HG03175 (cell line): ENCODE measurements at regions not wholly inside any gene's neighbourhood (a gene's known extent, or its start where the extent isn't known, plus 50 kb on each side); places are given as distances from the start of the nearest gene placed in this dataset.
"Not testable (repeated sequence)": the region's sequence is repeated elsewhere in the genome, so short reads cannot be mapped to it uniquely, and the experiment has no call there.

Experiments used
- ATAC-seq: cut with Tn5 transposase; IDR thresholded peaks from one replicate; pipeline ENCODE4 v1.9.1; 2021; ENCODE audit warnings: mild to moderate bottlenecking, moderate library complexity; ENCODE audit not compliant: unreplicated experiment

- no peak for ATAC-seq
These were observed 108.9 kb upstream of the KLF13 start for GRCh38 chr15:31217566-31218270.

DNA sequence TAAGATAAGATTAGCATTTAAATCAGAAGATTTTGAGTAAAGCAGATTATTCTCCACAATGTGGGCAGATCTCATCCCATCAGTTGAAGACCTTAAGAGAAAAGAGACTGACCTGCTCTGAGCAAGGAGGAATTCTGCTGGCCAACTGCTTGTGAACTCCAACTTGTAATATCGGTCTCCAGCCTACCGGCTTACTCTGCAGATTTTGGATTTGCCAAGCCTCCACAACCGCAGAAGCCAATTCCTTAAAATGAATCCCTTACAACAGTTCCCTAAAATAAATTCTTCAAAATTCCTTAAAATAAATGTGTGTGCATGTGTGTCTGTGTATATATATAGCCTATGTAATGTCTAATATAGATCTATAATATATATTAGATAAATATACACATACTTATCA is 107.4 kb upstream of the KLF13 start:
- ATAC-seq = no peak

DNA sequence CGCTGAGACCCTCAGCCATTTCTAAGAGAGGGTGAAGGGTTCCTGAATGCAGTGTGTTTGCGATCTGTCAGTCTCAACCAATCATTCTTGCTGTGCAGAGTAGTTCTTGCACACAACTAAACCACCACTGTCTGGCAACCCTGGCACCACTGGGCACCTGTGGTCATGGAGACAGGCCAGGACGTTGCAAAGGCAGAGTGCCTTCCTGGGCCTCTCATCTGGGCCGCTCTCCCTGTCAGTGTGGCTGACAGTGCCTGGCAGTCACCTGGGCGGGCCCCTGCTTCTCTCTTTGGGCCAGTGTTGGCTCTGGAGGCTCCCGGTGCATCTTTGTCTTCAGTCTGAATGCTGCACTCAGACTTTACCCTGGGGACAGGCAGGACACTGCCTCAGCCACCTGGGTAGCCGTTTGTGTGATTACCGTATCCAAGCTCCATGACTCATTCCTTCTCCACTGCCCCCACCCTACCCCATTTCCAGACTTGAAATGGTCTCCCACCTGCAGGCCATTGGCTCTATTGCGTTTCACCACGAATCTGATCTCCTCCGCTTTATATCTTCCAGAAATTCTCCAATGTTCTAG is 104.6 kb upstream of the KLF13 start:
- ATAC-seq = no peak

DNA sequence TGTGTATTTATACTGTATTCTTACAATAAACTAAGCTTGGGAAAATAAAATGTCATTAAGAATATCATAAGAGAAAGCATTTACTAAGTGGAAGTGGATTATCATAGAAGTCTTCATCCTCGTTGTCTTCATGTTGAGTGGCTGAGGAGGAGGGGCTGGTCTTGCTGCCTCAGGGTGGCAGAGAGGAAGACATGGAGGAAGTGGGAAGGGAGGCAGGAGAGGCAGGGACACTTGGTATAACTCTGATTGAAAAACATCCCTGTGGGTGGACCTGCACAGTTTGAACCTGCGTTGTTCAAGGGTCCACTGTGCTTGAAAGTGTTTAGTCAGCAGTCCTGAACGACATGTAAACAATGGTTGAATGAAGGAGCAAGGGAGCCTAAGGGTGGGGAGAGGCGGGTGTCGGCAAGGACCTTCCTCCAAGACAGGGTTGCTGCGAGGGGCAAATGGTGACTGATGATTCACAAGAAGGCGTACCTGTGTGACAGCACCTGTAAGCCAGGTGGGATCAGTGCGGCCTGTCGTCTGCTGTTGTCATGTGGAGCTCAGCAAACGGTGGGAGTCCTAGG is 103.8 kb upstream of the KLF13 start:
- no peak for ATAC-seq

GRCh38 chr15:31223478-31224350 is 102.9 kb upstream of the KLF13 start:
- no peak for ATAC-seq

- not testable (repeated sequence) for ATAC-seq
These were observed 102.0 kb upstream of the KLF13 start for GRCh38 chr15:31224661-31225060.

GRCh38 chr15:31225356-31225955 is 101.2 kb upstream of the KLF13 start:
- ATAC-seq = no peak

DNA sequence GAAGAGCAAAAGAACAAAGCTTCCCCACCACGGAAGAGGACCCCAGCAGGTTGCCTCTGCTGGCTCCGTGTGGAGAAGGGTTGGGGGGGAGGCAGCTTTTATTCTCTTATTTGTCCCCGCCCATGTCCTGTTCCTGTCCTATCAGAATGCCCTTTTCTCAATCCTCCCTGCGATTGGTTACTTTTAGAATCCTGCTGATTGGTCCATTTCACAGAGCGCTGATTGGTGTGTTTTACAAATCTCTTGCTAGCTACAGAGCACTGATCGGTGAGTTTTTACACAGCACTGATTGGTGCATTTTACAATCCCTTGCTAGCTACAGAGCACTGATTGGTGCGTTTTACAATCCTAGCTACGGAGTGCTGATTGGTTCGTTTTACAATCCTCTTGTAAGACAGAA is 100.6 kb upstream of the KLF13 start:
- ATAC-seq = no peak

- no peak for ATAC-seq
These were observed 99.4 kb upstream of the KLF13 start for GRCh38 chr15:31227235-31227634.

DNA sequence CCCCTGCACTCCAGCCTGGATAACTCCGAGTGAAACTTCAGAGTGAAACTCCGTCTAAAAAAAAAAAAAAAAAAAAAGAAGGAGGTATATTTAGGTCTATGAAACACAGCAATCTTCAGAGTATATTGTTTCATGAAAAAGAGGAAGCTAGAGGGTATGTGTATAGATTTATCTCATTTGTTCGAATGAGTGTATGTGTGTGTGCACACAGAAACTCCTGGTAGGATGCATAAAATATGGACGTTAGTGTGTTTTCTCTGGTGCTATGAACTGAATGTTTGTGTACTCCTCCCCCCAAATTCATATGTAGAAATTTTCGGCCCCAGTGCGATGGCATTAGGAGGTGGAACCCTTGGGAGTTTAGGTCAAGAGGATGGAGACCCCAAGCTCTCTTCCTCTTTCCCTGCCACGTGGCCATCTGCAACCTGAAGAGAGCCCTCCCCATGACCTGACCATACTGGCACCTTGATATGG is 98.6 kb upstream of the KLF13 start:
- ATAC-seq = no peak

- peak; percentile 52 for ATAC-seq
These were observed 97.4 kb upstream of the KLF13 start for GRCh38 chr15:31228980-31229826.

DNA sequence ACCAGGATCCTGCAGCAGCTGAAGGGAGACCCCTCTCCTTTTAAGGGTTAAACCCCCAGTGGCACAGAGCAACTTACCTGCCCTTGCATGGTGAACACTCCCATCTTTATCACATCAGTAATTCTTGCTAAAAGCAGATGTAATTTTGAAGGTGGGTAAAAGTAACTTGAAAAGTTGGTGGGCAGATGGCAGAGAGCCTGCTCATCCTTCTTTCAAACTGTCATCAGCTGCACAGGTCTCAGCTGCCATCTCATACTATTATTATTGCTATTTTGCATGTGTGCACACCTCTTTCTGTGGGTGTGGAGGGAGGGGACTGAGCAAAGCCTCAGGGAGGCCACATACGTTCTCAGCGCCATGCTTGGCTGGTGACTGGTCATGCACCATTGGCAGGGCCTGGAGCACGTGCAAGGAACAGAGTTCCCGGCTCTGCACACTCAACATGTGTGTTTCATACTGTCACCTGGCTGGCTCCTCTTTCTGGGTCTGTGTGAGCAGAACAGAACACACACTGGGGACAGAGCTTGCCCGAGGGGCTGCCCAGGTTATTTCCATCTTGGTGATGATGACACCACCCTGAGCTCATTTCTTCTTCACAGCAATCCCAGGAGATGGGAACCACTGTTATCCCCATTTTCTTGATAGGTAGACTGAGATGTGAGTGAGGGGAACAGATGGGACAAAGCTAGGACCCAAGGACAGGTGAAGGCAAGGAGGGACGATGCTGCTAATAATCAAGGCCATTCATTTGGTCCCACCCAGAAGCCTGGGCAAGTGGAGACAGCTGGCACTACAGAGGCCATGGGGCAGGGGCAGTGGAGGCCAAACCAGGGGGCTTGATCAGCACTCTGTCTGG is 95.8 kb upstream of the KLF13 start:
- ATAC-seq = peak; percentile 89

DNA sequence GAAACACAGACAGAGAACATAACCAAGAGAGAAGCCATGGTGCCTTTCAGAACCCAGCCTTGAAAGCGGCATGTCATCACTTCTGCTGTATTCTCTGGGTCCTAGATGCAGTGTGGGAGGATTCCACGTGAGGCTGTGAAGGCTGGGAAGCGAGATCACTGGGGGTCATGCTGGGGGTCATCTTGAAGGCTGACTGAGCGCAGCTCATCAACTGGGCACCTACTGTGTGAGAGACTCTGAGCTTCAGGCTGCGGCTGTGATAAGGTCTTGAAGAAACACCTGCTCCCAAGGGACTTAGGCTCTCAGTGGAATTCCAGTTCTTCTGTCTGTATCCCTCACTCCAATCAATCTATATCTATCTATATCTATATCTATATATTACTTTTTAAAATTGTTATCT is 91.8 kb upstream of the KLF13 start:
- no peak for ATAC-seq

- ATAC-seq = no peak
These were observed 91.1 kb upstream of the KLF13 start for GRCh38 chr15:31235311-31236183.

DNA sequence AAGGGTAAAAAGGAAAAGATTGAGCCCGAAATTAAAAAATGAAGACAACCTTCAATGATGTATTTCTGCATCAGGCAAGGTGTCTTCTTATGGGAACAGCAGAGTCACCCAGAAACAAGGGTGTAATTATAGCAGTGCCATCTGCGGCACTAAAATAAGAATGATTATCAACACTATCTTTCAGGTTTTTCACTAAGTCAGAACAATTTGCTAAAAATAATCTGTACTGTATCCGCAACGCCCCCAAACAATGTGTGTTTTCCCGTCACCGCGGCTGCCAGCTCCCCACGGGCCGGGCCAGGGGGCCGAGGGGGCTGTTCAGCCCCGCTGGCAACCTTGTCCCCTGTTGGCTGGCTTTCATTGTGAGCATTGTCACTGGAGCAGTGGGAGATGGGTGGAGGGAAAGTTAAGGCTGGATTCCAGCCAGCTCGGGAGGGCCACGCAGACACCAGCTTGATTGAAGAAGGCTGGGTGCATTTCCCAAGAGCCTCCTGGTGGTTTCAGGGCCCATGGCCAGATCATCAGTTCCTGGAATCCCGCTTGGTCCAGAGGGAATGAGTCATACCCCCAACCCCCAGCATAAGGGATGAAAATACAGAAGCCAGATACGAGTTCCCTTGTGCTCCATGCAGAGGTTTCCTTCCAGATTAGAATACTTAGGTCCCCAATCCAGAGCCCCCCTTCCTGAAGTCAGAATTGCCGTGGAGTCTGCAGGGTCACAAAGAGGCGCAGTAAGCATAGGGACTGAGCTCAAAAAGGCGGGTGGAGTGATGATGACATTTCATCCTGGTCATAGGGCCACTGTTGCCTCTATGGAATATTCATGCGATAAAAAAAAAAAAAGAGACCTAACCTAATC is 90.2 kb upstream of the KLF13 start:
- ATAC-seq = no peak

- ATAC-seq = no peak
These were observed 89.7 kb upstream of the KLF13 start for GRCh38 chr15:31237043-31237324.

DNA sequence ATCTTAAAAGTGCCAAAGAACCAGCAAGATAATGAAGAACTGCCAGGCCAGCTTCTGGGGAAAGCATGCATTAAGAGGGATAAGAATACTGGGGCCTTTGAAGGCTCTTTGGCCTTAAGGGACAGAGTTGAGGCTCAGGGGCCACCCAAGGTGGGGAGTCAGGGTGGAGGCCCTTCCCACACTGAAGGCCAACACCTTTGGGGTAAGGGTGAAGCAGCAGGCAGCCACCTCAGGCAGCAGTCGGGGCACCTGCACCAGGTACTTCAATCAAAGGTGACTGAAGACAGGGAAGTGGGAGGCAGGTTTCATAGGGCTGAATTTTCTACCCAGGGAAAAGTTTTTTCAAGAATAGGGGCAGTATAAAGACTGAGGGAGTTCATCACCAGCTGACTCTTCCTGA is 87.7 kb upstream of the KLF13 start:
- ATAC-seq = no peak

GRCh38 chr15:31239409-31239808 is 87.2 kb upstream of the KLF13 start:
- ATAC-seq = no peak
